Adrenal gland (tissue), 9 donors: ENCODE measurements at regions not wholly inside any gene's neighbourhood (a gene's known extent, or its start where the extent isn't known, plus 50 kb on each side); places are given as distances from the start of the nearest gene placed in this dataset.

Source experiments
- DNase-seq, 7 donors: peaks; one replicate each; pipeline ENCODE4 v3.0.0-alpha.2; 2019 to 2020
- H3K27ac ChIP-seq, 5 donors: fragments of 200-600 bp; sonication (generic) in 4 of 5; 1 replicate in 3 of 5; 2 replicates in 2 of 5; pipeline versions ENCODE4 v1.5.1 to v1.8.0; 2016 to 2020; ENCODE audit warnings: mild to moderate bottlenecking in 1 of 5
- H3K27me3 ChIP-seq: fragments of 200-600 bp; 2 replicates; pipeline ENCODE4 v1.8.0; 2021
- H3K36me3 ChIP-seq, 2 donors: fragments of 200-600 bp; replicated peaks in 1 of 2; 1 replicate in 1 of 2; 2 replicates in 1 of 2; pipeline versions ENCODE4 v1.5.1 to v1.8.0; 2018 to 2022
- H3K4me1 ChIP-seq, 2 donors: fragments of 200-600 bp; replicated peaks in 1 of 2; 1 replicate in 1 of 2; 2 replicates in 1 of 2; pipeline versions ENCODE4 v1.5.1 to v1.8.0; 2018 to 2021
- H3K4me3 ChIP-seq, 4 donors: fragments of 200-600 bp; sonication (generic) in 3 of 4; one replicate each; pipeline ENCODE4 v1.5.1; 2016 to 2018
- H3K9me3 ChIP-seq, 3 donors: fragments of 200-600 bp; sonication (generic) in 1 of 3; replicated peaks in 1 of 3; 1 replicate in 2 of 3; 2 replicates in 1 of 3; pipeline versions ENCODE4 v1.5.1 to v1.8.0; 2016 to 2021
- POLR2A ChIP-seq, 2 donors: fragments of 450-650 bp; IDR thresholded peaks; one replicate each; pipeline ENCODE4 v1.6.1; 2017; ENCODE audit warnings: antibody characterized with exemption in 2 of 2, mild to moderate bottlenecking in 2 of 2, moderate library complexity in 1 of 2
- WGBS, 4 donors: extraction: QIAGEN DNeasy Blood & Tissue Kit in 2 of 4; methylation state at CpG; one replicate each; pipeline versions ENCODE4 v1.1.5 to v1.1.7; 2013 to 2017; 5-methylcytosine and 5-hydroxymethylcytosine counted together
- intact Hi-C, 2 donors: fragments of 100-400 bp; cut with DNase I; formaldehyde crosslinking; loops; one replicate each; pipeline versions ENCODE4 v1.14.1 to v1.15.0; 2022 to 2023
- TF ChIP-seq, protein P1 (sequence below), 6 experiments: fragments of 450-650 bp in 4 of 6; fragments of 200-600 bp in 2 of 6; sonication (generic) in 1 of 6; IDR thresholded peaks; 1 replicate in 5 of 6; 2 replicates in 1 of 6; pipeline versions ENCODE4 v1.5.1 to v1.8.0; 2016 to 2021; ENCODE audit warnings: antibody characterized with exemption in 6 of 6, mild to moderate bottlenecking in 2 of 6, moderate library complexity in 1 of 6
- donor health status: healthy with polysubstance abuse.
- donor health status: Bipolar disorder and iron deficiency.
- donor health status: DM: yes; HTN: yes; CAD: no.
- donor health status: DM: no; HTN: no; CAD: no.
- donor health status: DM: no; HTN: no; CAD: no.

DNA sequence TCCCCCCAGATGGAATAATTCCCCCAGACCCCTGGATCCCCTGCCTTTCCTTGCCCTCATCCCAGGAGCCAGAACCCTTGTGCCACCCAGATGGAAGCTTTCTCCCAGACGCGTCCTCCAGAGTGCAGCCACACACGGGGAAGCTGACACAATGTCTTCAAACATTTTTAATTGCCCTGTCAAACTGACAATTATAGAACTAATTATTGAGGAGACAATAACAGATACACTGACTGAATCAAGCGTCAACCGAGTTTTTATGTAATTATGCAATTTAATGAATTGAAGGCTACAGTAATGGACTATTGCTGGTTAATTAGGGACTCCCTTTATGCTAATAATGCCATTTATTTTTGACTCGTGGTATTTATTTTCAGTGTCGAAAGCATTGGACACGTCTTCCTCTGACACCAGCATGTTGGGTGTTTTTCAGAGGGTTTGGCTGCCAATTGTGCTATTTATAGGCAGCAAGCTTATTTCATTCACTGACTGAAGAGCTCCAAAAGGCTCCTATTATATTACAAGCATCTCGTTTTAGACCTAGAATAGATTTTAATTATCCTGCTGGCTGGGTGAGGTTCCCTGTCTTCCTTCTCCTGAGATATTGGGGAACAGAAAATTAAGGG, 298.2 kb upstream of the C16orf82 start:
- no peaks in the 10 kb centered on the region for H3K9me3 ChIP-seq
- no peaks in the 10 kb centered on the region for H3K36me3 ChIP-seq
- no peak for DNase-seq
- no peak overlapping the region for H3K27ac ChIP-seq
- intact Hi-C loops: no loop called here
- H3K27me3 ChIP-seq: peaks cover 5% of the 10 kb centered on the region
- H3K4me3 ChIP-seq: no peak overlapping the region
- no peaks in the 10 kb centered on the region for H3K4me1 ChIP-seq
- WGBS, 4 donors: 55 to 61% (median 58%) methylated on average over 9 of the region's 9 CpGs
- TF ChIP-seq, protein P1, sequence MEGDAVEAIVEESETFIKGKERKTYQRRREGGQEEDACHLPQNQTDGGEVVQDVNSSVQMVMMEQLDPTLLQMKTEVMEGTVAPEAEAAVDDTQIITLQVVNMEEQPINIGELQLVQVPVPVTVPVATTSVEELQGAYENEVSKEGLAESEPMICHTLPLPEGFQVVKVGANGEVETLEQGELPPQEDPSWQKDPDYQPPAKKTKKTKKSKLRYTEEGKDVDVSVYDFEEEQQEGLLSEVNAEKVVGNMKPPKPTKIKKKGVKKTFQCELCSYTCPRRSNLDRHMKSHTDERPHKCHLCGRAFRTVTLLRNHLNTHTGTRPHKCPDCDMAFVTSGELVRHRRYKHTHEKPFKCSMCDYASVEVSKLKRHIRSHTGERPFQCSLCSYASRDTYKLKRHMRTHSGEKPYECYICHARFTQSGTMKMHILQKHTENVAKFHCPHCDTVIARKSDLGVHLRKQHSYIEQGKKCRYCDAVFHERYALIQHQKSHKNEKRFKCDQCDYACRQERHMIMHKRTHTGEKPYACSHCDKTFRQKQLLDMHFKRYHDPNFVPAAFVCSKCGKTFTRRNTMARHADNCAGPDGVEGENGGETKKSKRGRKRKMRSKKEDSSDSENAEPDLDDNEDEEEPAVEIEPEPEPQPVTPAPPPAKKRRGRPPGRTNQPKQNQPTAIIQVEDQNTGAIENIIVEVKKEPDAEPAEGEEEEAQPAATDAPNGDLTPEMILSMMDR (IDR thresholded peaks at IDR 0.05): no peak
- no peak for TF ChIP-seq POLR2A (IDR thresholded peaks at IDR 0.05)

DNA sequence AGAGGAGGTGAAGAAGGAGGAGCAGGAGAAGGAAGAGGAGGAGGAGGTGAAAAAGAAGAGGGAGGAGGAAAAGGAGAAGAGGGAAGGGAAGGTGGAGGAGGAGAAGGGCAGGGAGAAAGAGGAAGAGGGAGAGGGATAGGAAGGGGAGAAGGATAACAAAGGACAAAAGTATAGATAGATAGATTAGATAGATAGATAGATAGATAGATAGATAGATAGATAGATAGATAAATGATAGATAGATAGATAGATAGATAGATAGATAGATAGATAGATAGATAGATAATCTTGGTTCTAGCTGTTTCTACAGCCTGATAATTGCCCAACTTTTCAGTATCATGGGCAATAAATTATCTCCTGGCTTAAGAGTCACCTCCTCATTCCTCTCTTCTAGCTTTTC, 296.2 kb upstream of the C16orf82 start:
- no peaks in the 10 kb centered on the region for H3K4me1 ChIP-seq
- no peak overlapping the region for H3K4me3 ChIP-seq
- H3K27ac ChIP-seq: no peak overlapping the region
- TF ChIP-seq POLR2A (IDR thresholded peaks at IDR 0.05): no peak
- TF ChIP-seq, protein P1 (IDR thresholded peaks at IDR 0.05): no peak
- no peaks in the 10 kb centered on the region for H3K36me3 ChIP-seq
- H3K9me3 ChIP-seq: no peaks in the 10 kb centered on the region
- DNase-seq: no peak
- peaks cover 5% of the 10 kb centered on the region for H3K27me3 ChIP-seq
- intact Hi-C loops: no loop called here

DNA sequence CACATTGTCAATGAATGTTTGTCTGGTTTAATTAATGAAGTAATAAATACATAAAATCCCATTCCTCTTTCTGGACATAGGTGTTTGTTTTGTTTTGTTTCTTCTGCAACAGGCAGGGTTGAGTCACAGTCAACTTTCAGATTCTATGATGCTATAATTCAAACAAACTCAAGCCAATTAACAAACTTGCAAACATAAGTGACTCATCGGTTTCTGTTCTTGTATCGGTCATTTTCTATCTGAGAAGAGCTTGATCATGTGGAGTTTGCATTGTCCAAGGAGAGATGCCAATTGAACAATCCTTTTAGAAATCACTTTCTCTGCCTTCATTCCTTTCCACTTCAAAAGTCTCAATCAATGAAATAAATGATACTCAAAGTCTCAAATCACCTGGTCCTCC, 294.2 kb upstream of the C16orf82 start:
- 23 to 36% (median 30%) methylated on average over 2 of the region's 2 CpGs for WGBS, 4 donors
- Histone ChIP-seq H3K9me3 (no peaks in the 10 kb centered on the region), H3K4me3 (no peak overlapping the region), H3K27me3 (peaks cover 5% of the 10 kb centered on the region), H3K36me3 (no peaks in the 10 kb centered on the region), H3K4me1 (no peaks in the 10 kb centered on the region), H3K27ac (no peak overlapping the region)
- intact Hi-C loops: no loop called here
- no peak for DNase-seq
- TF ChIP-seq, protein P1 (IDR thresholded peaks at IDR 0.05): no peak
- no peak for TF ChIP-seq POLR2A (IDR thresholded peaks at IDR 0.05)

GRCh38 chr16:26777821-26778220, 288.9 kb upstream of the C16orf82 start:
- Histone ChIP-seq H3K4me3 (no peak overlapping the region), H3K36me3 (no peaks in the 10 kb centered on the region), H3K9me3 (no peaks in the 10 kb centered on the region), H3K4me1 (no peaks in the 10 kb centered on the region), H3K27ac (no peak overlapping the region), H3K27me3 (no peaks in the 10 kb centered on the region)
- DNase-seq: no peak
- TF ChIP-seq, protein P1 (IDR thresholded peaks at IDR 0.05): no peak
- TF ChIP-seq POLR2A (IDR thresholded peaks at IDR 0.05): no peak
- intact Hi-C loops: no loop called here
- 66 to 78% (median 71%) methylated on average over 4 of the region's 4 CpGs for WGBS, 4 donors
